GM19467 (cell line): ENCODE measurements at regions not wholly inside any gene's neighbourhood (a gene's known extent, or its start where the extent isn't known, plus 50 kb on each side); places are given as distances from the start of the nearest gene placed in this dataset.
"Not testable (repeated sequence)": the region's sequence is repeated elsewhere in the genome, so short reads cannot be mapped to it uniquely, and the experiment has no call there.

ENCODE experiments used
- ATAC-seq: cut with Tn5 transposase; IDR thresholded peaks from one replicate; pipeline ENCODE4 v1.9.1; 2021; ENCODE audit warnings: mild to moderate bottlenecking, moderate library complexity; ENCODE audit not compliant: unreplicated experiment

DNA sequence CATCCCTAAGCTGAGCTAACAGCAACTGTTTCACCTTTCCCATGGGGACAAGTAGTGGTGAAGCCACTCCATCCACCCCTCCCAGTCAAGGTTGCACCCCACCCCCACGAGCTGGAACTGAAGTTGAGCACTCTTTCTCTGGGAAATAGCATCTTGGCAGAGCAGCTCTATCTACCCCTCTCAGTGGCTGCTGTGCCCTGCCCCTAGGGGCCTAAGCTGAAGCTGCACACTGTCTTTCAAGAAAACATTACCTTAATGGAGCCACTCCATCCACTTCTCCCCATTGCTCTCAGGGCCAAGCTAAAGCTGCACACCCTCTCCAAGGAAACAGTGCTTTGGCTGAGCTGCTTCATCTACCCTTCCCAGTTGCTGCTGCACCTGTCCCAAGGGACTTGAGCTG lies 170.6 kb upstream of the CCDC196 start:
- no peak for ATAC-seq

DNA sequence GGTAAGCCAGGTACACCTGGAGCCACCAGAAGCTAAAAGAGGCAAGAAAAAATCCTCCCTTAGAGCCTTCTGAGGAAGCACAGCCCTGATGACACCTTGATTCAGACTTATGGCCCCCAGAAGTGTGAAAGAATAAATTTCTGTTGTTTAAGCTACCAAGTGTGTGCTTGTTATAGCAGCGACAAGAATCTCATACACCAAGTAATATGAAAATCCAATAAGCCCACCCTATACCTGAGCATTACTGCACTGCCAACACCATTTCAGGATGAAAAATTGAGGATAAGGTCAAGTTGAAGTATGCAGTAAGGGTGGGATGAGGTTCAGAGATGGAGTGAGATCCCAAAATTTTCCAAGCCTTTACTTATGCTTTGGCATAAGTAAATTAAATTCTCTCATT lies 163.6 kb upstream of the CCDC196 start:
- no peak for ATAC-seq

DNA sequence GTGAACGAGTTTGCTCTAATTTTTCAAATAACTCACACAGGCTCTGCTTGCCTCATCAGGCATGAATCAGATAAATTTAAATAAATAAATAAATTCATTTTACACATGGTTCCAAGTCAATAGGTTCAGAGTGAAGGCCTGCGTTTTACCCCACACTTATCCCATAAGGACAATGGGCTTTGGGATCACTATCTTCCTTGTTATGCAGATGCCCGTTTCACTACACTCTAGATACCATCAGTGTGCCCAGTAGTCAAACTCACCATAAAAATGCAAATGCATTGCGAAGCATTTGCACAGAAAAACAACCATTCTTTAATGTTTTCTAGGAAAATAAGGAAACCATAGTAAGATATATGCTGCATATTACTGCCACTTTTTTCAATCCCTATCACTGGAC lies 155.9 kb upstream of the CCDC196 start:
- no peak for ATAC-seq

DNA sequence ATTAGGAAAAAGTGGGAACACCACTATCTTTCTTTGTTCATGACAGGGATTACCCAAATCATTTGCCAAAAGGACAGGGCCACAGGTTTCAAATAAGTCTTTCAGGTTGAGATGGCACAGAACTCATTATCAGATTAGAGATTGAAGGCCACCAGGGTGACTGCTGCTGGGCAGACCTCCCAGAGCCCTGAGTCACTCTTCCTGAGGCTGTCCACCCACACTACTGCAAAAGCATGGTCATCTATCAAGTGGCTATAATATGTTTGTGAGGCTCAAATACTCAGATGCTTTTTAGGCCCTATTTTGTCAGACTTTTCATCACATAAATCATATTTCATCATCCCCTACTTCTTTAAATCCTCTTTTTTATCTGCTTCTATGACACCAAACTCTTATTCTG lies 155.3 kb upstream of the CCDC196 start:
- ATAC-seq = no peak

DNA sequence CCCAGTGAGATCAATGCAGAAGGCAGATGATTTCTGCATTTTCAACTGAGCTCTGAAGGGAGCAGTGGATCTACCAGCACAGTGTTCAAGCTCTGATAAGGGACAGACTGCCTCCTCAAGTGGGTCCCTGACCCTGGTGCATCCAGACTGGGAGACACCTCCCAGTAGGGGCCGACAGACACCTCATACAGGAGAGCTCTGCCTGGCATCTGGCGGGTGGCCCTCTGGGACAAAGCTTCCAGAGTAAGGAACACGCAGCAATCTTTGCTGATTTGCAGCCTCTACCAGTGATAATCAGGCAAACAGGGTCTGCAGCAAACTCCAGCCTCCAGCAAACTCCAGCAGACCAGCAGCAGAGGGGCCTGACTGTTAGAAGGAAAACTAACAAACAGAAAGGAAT lies 152.9 kb upstream of the CCDC196 start:
- not testable (repeated sequence) for ATAC-seq

DNA sequence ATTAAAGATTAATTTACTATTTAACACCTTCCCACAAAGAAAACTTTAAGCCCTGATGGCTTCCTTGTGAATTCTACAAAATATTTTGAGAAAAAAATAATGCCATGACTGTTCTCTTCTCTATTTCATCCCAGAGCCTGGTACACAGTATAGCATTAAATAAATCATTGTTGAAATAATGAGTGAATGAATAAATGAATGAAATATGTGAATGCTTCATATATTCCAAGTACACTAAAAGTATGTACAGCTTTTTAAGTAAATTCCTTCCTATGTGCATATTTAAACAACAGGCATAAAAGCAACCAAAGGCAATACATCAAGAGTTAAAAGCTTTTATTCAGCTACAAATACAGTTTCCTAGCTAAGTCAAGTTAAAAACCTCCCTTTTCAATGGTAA lies 144.9 kb upstream of the CCDC196 start:
- no peak for ATAC-seq

DNA sequence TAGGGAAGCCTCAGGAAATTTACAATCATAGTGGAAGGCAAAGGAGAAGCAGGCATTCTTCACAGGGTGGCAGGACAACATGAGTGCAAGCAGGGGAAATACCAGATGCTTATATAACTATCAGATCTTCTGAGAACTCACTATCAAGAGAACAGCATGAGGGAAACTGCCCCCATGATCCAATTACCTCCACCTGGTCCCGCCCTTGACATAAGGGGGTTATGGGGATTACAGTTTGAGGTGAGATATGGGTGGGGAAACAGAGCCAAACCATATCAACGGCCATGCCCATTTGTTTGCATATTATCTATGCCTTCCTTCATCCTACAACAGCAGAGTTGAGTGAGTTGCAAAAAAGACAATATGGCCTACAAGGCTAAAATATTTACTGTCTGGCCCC lies 140.2 kb upstream of the CCDC196 start:
- ATAC-seq = no peak

DNA sequence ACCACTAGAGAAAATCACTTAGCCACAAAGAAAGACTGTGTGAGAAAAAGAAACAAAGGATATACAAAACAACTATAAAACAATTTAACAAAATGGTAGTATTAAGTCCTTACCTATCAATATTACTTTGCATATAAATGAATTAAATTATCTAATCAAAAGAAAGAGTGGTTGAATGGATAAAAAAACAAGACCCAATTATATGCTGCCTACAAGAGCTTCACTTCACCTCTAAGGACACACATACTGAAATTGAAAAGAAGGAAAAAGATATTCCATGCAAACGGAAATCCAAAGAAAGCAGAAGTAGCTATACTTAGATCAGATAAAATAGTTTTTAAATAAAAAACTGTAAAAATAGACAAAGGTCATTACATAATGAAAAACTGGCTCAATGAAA lies 134.9 kb upstream of the CCDC196 start:
- no peak for ATAC-seq

DNA sequence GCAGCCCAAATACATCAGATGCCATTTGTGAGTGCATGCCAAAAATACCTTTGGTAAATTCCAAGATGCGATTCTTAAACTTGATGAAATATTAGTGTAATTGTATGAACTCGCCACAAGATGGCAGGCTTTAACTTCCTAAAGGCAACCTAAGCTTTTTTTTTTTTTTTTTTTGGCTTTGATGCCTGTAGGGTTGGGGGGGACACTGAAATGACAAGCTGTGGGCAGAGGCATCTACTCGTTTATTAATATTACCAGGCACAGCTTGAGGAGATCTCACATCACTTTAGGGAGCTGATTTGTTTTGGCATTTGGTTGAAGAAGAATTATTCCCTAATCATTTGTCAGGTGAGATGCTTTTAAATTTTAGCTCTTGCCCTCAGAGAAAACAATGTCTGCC lies 126.7 kb upstream of the CCDC196 start:
- ATAC-seq = no peak

DNA sequence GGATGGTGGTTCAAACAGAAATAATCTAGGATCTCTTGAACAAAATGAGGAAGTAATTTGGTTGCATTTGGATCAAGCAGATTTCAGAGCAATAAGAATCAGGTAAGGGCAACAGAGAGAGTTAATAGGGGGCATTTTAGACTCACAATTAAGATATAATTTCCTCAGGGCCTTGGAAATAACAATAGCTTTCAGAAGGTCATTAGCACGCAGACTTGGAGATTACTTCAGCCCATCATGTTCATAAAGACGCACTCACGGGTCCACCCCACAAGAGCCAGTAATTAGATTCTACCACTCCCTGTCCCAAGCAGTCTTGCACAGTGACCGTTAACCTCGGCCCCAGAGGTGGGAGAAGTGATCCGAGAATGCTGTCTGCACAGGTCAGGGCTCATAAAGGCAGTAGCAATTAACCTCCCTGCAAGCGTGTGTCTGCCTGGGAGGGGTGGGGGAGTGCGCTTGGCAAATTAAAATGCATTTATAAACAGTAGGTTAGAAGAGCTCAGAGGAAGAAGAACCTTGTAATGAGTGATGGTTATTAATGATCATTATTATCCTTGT lies 125.7 kb upstream of the CCDC196 start:
- no peak for ATAC-seq

DNA sequence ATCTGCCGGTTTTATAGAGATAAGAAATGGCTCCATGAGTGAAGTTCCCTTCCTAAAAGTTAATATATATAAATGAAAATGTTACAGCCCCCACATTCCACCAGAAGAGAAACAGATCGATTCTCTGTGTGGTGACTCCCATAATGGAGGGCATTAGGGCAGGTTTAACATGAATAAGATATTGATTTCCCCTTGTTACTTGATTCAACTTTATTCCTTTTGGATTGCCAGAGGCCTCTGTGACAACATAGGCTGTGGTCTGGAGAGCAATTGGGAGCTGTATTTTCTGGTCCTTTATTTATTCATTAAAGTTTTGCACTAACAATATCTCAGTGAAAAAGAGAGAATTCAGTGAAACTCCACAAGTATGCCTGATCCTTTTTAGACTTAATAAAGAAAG lies 125.2 kb upstream of the CCDC196 start:
- ATAC-seq = no peak

DNA sequence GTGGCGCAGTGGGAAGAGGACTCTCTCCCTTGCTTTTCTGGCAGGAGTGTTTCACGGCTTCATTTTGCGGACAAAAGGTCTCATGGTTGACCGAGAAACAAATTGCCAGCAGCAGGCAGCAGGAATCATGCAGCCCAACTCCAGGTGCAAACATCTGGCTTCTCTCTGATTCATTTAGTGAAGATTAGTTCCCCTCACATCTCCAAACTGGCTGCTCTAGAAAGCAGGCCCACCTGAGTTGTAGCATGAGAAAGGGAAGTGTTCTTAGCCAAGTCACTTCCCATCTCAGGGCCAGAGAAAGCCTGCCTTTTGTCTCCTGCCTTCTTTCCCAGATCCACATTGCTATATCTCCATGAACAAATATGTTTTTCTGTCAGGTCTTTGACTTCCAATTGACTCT lies 120.8 kb upstream of the CCDC196 start:
- ATAC-seq = no peak

DNA sequence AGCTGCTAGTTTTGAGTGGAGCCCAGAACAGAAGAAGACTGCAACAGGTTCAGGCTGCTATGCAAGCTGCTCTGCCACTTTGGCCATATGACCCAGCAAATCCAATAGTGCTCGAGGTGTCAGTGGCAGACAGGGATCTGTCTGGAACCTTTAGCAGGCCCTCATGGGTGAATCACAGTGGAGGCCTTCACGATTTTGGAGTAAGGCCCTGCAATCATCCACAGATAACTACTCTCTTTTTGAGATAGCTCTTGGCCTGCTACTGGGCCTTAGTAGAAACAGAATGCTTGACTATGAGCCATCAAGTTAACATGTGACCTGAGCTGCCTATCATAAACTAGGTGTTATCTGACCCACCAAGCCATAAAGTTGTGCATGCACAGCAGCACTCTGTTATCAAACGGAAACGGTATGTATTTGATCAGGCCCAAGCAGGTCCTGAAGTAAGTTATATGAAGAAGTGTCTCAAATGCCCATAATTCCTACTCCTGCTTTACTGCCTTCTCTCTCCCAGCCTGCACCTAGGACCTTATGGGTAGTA lies 116.9 kb upstream of the CCDC196 start:
- ATAC-seq = no peak

DNA sequence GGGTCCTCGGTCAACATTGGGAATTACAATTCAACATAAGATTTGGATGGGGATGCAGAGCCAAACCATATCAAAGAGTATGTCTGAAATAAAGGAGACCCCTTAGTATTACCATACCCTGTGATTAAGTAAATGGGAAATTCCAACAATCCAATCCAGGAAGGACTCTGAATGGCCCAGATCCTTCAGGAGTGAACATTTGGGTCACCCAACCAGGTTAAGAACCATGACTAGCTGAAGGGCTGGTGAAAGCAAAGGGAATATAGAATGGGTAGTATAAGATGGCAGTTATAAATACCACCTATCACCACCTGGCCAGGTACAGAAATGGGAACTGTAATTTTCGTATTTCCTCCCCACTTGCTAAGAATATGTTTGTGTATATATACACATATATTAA lies 114.4 kb upstream of the CCDC196 start:
- ATAC-seq = no peak

DNA sequence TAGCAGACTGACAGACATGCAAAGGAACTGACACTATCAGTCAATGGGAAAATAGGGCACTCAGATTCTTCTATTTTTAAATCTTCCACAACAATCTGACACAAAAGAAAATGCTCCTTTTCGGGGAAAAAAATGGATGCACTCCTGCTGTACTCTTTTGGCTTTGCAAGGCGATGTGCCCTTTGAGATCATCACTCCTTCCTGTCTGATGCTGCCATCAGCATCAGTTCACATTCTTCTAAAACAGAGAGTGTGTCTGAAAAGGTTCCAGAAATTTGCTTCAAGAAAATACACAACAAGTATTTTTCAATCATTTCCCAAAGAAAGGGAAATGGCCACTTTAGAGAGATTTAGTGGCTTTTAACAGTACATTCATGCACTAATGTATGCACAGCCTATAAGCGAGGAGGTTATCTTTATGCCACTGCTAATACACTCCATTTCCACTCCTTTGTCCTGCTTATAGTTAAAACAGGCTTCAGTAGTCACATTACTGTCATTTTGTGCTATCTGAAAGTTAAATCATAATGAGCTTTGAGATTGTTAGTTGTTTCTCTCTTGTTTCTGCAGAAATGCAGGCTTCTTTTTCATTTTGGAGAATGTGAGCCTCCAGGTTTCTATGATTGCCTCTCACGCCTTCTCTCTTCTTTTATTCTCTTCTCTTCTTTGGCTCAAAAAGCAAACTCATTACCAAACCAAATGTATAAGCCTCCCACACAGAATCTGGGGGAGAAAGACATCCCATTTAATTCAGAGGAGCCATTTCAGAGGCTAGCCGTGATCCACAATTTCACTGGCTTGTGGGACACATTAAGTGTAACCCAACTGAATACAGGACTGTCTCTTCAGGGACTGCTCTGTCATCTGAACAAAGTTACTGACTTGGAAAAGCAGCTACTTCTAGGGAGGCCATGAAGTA lies 110.9 kb upstream of the CCDC196 start:
- ATAC-seq = no peak

DNA sequence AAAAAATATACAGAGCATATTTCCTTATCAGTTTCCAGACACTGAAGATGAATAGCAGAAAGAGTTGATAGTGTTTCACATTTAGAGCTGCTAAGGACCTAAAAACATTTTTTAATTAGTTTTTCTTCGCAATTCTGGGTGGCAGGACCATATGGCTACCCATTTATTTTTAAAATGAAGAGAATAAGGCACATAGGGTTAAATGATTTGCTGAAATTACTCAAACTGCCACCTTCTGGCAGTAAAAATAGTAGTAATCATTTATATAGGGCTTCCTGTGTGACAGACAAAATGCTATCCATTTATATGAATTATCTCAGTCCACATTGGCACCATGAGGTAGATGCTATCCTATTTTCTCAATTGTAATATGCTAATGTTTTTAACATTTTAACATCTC lies 108.6 kb upstream of the CCDC196 start:
- no peak for ATAC-seq

DNA sequence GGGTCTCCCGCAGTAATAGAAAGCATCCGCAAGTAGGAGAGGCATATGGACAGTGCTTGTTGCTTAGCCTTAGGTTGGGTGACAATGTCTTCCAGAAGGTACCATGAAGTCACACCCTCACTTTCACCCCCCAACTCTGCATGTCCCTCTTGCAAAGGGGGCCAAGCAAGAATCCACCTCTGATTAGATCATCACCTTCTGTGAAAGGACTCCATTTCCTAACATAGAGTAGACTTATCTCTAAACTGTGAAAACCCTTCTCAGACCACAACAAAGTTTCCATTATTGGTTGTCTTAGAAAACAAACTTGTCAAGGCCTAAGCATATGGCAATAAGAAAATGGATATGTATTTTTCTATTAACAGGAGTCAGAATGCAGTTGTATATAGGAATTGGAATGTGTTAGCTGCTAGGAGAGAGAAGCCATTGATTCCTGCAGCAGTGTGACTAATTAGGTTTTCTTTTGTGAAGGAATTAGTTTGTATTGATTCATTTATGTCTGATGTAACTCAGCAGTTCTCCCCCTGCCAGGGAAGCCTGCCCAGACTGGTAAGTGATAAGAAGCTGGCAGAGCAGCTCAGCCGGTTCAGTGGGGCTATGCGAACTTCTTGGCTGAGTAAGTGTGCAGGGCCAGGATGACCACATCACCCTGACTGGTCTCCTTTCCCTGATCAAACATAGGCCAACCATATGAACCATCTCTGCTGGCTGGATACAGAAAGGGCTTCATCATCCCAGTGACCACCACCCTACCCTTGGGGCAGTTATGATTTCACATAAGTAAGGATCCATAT lies 107.3 kb upstream of the CCDC196 start:
- ATAC-seq = no peak

DNA sequence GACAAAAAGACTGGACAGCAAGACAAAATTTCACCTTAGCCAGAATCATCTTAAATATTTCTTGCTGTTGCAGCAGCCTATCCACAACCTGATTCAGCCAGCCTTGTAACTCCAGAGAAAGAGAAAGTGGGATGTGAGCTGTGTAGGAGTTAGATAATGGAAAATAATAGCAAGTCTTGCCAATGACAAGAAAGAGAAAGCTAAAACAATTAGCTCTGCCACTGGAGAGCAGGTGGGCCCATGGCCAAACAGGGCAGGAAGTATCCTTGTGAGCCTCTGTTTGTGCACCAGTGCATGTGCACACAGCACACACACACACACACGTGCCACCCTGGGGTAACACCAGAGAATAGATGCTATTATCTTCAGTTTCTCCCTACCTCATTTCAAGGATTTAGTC lies 106.0 kb upstream of the CCDC196 start:
- no peak for ATAC-seq

DNA sequence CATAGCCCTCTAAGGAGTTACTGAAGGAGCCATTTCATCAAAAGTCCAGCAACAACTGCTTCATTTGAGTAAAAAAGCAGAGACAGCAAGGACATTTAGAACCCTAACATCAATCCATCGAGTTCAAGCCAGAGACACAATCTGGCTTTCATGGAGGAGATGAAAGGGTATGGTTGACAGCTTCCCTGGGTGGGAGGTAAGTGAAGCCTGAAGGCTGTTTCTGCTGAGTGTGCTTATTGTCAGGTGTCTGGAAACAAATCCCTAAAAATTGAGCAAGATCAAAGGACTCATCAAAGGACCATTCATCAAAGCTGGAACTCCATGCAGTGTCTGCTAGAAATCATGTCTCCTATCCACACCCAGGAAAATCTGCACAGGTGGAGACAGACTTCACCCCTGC lies 104.4 kb upstream of the CCDC196 start:
- ATAC-seq = no peak

DNA sequence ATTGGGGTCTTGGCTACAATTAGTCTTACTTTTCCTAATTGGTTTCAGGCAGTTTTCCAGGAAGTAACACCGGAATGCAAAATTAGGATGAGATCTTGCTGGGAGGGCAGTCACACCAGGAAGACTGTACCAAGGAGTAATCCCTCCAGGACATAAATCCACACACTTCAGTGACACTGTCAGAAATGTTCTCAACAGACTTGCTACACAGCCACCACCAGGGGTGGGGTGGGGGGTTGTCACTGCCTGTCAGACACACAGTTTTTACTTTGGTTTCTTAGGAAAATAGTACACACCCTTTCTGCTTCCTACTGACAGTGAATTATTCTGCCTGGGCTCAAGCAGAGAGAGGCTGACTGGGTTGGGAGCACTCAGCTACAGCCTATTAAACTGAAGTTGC lies 102.9 kb upstream of the CCDC196 start:
- ATAC-seq = no peak

DNA sequence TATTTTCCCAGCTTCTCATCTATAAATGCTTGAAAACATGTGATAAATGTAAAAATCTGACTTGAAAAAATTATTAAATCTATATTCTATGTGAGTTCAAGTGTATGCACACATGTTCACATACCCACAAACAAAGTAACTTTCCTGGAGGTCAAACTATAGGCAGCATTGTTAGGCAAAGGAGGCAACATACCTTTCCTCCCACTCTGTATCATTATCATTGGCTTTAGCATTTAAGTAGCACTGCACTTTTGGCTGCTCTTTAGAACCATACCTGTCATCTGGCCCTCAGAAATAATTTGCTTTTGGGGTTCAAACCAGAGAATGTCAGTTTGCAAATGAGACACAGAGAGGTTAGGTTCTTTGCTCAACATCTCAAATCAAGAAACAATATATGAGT lies 102.4 kb upstream of the CCDC196 start:
- no peak for ATAC-seq

DNA sequence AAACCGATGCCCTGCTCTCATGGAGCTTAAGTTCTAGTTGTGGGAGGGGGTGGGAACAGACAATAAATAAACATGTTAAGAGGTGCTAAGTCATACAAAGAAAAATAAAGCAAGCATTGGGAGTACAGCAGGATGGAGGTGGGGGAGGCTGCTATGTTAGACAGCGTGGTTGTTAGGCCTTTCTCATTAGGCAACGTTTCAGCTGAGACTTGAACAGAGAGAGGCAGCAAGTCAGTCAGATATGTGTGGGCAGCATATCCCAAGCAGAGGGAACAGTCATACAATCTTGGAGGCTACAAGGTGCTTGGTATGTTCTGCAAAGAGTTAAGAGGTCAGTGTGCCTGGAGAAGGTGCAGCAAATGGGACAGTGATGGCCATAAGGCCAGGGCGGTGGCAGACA lies 97.7 kb upstream of the CCDC196 start:
- no peak for ATAC-seq
